ENCODE measurements at regions not wholly inside any gene's neighbourhood (a gene's known extent, or its start where the extent isn't known, plus 50 kb on each side); places are given as distances from the start of the nearest gene placed in this dataset.

GRCh38 chr6:22784601-22785410 is 215.4 kb downstream of the HDGFL1 start:
- no peak for TF ChIP-seq CTCF (IDR thresholded peaks at IDR 0.05)
- TF ChIP-seq POLR2A (IDR thresholded peaks at IDR 0.05) = no peak
